GM18519 (cell line): ENCODE measurements at regions not wholly inside any gene's neighbourhood (a gene's known extent, or its start where the extent isn't known, plus 50 kb on each side); places are given as distances from the start of the nearest gene placed in this dataset.
"Not testable (repeated sequence)": the region's sequence is repeated elsewhere in the genome, so short reads cannot be mapped to it uniquely, and the experiment has no call there.

Experiments
- ATAC-seq: cut with Tn5 transposase; IDR thresholded peaks from one replicate; pipeline ENCODE4 v1.9.1; 2021; ENCODE audit warnings: mild to moderate bottlenecking, moderate library complexity; ENCODE audit not compliant: unreplicated experiment, low FRiP score

- no peak for ATAC-seq
Measured at GRCh38 chr7:33776788-33777187, 128.6 kb upstream of the BMPER start.

GRCh38 chr7:33778195-33778594, 127.1 kb upstream of the BMPER start:
- no peak for ATAC-seq

- no peak for ATAC-seq
Measured at GRCh38 chr7:33779216-33779615, 126.1 kb upstream of the BMPER start.

- no peak for ATAC-seq
Measured at GRCh38 chr7:33781167-33781566, 124.2 kb upstream of the BMPER start.

- no peak for ATAC-seq
Measured at GRCh38 chr7:33781796-33782195, 123.5 kb upstream of the BMPER start.

- ATAC-seq, result no peak
Measured at GRCh38 chr7:33784000-33784399, 121.3 kb upstream of the BMPER start.

- ATAC-seq, result no peak
Measured at GRCh38 chr7:33788531-33788930, 116.8 kb upstream of the BMPER start.

GRCh38 chr7:33789871-33790630, 115.3 kb upstream of the BMPER start:
- ATAC-seq, result no peak

- ATAC-seq, result no peak
Measured at GRCh38 chr7:33790746-33791145, 114.6 kb upstream of the BMPER start.

- ATAC-seq, result no peak
Measured at GRCh38 chr7:33792041-33792440, 113.3 kb upstream of the BMPER start.

GRCh38 chr7:33792547-33793105, 112.7 kb upstream of the BMPER start:
- no peak for ATAC-seq

- no peak for ATAC-seq
Measured at GRCh38 chr7:33793616-33794015, 111.7 kb upstream of the BMPER start.

- no peak for ATAC-seq
Measured at GRCh38 chr7:33794419-33794818, 110.9 kb upstream of the BMPER start.

GRCh38 chr7:33794959-33795358, 110.4 kb upstream of the BMPER start:
- no peak for ATAC-seq

- ATAC-seq, result no peak
Measured at GRCh38 chr7:33796538-33796937, 108.8 kb upstream of the BMPER start.

- not testable (repeated sequence) for ATAC-seq
Measured at GRCh38 chr7:33797512-33797911, 107.8 kb upstream of the BMPER start.

GRCh38 chr7:33798686-33799325, 106.5 kb upstream of the BMPER start:
- ATAC-seq, result no peak

GRCh38 chr7:33799766-33800165, 105.6 kb upstream of the BMPER start:
- ATAC-seq, result no peak

- ATAC-seq, result no peak
Measured at GRCh38 chr7:33802600-33802999, 102.7 kb upstream of the BMPER start.

GRCh38 chr7:33804140-33804660, 101.1 kb upstream of the BMPER start:
- no peak for ATAC-seq

- ATAC-seq, result no peak
Measured at GRCh38 chr7:33805630-33806233, 99.6 kb upstream of the BMPER start.
